ENCODE measurements at regions not wholly inside any gene's neighbourhood (a gene's known extent, or its start where the extent isn't known, plus 50 kb on each side); places are given as distances from the start of the nearest gene placed in this dataset.
"Not testable (repeated sequence)": the region's sequence is repeated elsewhere in the genome, so short reads cannot be mapped to it uniquely, and the experiment has no call there.

- no peak for ATAC-seq
These were observed 52.4 kb upstream of the GNAI1 start for GRCh38 chr7:80082213-80082612.

DNA sequence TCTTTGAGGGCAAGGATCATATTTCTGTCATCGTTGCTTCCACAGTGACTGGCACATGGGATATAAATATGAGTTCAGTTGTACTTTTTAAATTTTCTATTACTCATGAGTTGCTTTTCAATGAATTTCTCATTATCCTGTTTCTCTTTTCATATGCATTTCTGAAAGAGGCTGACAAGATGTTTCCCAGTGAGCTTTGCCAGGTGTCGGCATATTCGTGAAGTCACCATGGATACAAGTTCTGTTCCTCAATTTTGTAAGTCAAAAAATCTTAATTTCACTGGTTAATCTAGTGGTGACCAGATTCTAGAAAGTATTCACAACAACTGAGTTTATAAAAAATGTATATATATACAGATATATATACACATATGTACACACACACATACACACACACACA is 55.7 kb upstream of the GNAI1 start:
- ATAC-seq, result no peak

DNA sequence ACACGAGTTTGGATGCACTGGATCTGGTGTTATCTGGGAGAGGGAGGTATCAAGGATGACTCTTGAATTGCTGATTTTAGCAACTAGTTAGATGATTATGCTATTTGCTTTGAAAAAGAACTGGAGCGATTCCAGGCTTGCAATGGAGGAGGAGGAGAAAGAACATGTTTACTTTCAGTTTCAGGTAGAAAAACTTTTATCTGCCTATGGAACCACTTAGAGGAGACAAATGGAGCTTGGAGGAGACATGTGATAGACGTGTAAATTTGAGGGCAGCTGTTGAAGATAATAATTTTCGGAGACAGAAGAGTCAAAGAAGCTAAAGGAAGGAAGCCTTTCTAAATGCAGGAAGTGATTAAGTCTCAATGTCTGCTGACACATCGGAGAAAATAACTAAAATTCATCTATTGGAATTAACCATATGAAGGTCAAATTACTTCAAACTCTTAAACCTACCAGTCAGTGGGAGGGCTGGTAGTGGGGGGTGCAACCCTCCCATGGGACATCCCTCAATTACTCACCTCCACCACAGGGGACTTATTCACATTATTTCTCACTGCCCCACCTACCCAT is 56.4 kb upstream of the GNAI1 start:
- ATAC-seq, result no peak

- no peak for ATAC-seq
These were observed 64.2 kb upstream of the GNAI1 start for GRCh38 chr7:80070391-80070790.

- ATAC-seq, result no peak
These were observed 68.0 kb upstream of the GNAI1 start for GRCh38 chr7:80066639-80067038.

DNA sequence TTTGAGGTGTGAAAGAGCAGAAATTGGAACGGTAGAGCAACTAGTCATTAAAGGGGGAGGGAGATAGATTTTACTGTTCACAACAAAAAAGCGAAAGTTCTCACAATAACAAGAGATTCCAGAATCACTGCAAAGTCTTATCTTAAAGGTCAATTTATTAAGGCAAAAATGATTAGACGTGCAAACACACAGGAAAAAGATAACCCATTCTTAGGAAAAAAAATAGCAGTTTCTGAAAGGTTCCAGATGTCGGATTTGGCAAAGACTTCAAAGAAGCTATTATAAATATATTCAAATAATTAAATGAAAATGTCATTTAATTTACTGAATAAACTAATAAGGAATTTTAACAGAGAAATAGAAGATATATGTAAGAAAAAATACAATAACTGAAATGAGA is 70.8 kb upstream of the GNAI1 start:
- no peak for ATAC-seq

GRCh38 chr7:80060218-80060806 is 74.3 kb upstream of the GNAI1 start:
- no peak for ATAC-seq

DNA sequence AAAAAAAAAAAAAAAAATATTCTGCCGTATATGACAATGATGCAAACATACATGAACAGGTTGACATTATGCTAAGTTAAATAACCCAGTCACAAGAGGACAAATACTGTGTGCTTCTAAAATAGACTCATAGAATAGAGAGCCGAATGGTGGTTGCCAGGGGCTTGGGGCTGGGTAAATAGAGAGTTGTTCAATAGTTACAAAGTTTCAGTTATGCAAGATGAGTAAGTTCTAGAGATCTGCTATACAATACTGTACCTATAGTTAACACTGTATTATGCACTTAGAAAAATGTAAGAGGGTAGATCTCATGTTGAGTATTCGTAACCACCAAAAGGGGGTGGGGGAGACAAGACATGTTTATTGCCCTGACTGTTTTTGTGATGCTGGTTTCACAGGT is 77.1 kb upstream of the GNAI1 start:
- no peak for ATAC-seq

DNA sequence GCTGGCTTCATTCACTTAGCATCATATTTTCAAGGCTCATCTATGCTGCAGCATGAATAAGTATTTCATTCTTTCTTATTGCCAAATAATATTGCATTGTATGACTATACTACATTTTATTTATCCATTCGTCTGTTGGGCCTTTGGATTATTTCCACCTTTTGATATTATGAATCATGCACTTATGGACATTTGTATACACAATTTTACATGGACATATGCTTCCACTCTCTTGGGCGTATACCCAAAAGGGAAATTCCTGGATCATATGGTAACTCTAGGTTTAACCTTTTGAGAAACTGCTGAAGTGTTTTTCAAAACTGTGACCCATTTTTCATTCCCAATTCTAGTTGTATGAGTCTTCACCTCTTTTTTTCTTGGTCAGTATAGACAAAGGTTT is 80.3 kb upstream of the GNAI1 start:
- ATAC-seq, result no peak

GRCh38 chr7:80053124-80053523 is 81.5 kb upstream of the GNAI1 start:
- no peak for ATAC-seq

DNA sequence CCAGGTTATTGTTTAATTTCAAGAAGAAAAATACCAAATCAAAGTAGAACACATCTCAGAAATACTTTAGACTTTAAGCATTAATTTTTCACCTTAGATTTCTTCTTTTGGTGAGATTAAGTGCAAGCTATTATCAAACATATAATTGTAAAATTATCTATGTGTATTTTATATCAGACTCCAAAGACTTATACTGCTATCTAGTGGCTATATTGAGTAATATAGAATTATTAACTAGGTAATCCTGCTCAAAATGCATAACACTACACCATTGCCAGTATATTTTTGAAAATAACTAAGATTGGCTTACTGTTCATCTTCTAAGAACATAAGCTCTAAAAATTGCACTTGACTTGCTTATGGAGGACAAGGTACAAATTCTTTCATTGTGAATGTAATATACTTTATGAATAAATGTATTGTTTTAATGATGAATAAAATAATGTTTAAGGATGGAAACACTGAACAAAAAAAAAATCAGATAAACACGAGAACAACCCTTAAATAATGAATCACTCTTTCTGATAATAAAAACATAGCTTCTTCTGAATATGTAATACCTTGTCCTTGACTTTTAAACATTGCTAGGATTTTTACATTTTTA is 86.7 kb upstream of the GNAI1 start:
- ATAC-seq, result no peak

DNA sequence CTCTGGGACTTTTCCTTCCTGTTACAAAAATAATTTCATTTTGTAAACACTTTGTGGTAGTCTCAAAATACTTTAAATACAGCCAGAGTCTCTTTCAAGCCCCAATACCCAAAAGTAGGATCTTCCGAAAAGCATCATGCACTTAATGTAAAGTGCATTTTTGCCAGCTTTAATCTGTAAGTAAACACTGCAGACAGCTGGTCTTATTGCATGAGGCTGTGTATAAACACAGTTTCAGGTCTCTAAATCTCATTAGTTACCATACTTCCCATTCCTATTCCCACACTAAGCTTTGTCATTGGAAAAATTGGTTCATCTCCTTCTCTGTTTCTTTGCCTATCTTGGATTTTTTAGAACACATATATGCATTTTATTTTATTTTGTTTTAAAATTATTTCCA is 87.6 kb upstream of the GNAI1 start:
- no peak for ATAC-seq

- no peak for ATAC-seq
These were observed 89.8 kb upstream of the GNAI1 start for GRCh38 chr7:80044796-80045195.

GRCh38 chr7:80040752-80041151 is 93.9 kb upstream of the GNAI1 start:
- no peak for ATAC-seq

DNA sequence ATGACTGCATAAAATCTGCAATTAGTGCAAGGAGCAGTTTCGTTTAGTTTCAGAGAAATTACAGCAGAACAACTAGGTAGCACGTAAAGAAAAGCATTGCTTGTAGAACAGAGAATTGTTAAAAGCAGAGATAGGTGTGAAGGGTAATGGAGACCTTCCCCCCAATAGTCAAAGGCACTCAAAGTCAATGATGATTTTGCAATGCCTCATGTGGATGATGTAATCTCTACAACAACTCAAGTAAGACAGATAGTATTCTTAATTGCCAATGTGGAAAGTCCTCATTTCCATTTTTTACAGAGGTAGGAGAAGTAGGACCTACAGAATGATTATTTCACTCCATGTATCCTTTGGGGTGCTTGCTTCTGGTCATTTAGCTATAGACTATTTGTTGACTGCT is 94.3 kb upstream of the GNAI1 start:
- ATAC-seq, result no peak

GRCh38 chr7:80039251-80039884 is 95.3 kb upstream of the GNAI1 start:
- no peak for ATAC-seq

DNA sequence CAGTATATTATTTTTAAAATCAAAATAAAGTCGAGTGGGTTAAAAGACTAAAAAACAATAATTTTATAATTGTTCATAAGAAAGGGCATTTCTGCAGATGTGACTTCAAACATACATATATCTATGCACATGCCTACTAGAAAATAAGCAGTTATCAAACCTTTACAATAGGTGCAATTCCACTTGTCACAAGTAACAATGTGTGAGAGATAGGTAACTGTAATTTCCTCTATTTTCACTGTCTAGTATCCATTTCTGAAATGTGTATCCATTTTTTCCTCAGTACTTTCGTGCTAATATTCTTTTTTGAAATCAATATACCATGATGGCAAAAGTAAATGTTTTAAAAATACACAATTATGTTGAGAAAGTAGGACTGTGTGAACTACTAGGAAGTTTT is 96.9 kb upstream of the GNAI1 start:
- ATAC-seq, result no peak

GRCh38 chr7:80036107-80036506 is 98.5 kb upstream of the GNAI1 start:
- ATAC-seq, result no peak

DNA sequence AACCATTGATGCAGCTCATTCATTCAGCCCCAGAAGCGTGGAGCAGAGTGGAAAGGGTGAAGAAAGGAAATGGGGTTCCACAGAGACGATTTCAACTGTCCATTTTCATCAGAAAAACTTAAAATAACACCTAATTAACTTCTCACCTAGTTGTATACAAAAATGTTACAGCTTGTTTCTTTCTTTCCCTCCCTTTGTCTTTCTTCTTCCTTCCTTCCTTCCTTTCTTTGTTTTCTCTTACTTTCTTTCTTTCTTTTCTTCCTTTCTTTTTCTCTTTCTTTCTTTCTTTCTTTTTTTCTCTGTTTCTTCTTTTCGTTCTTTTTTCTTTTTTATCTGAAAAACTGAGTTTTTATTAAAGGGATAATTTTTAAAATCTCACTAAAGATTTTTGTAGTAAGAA is 105.9 kb upstream of the GNAI1 start:
- no peak for ATAC-seq

- peak; percentile 90 for ATAC-seq
These were observed 106.9 kb upstream of the GNAI1 start for GRCh38 chr7:80027611-80028173.

DNA sequence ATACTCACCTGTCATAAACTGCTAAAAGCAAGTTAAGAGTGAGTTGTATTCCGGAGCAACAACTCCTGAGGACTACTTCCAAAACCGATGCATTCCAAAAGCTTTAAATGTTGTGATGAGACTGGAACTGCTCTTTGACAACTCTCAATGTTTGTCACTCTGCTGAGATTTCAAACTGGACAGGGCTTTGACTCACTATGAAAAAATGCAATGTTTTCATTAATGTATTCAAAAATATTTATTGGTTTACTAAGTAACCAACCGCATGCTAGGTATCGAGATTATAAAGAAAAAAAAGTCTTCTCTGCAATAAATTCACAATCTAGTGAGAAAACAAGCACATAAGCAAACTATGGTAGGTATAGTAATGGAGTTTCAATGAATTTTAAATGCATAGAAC is 107.9 kb upstream of the GNAI1 start:
- ATAC-seq, result no peak

DNA sequence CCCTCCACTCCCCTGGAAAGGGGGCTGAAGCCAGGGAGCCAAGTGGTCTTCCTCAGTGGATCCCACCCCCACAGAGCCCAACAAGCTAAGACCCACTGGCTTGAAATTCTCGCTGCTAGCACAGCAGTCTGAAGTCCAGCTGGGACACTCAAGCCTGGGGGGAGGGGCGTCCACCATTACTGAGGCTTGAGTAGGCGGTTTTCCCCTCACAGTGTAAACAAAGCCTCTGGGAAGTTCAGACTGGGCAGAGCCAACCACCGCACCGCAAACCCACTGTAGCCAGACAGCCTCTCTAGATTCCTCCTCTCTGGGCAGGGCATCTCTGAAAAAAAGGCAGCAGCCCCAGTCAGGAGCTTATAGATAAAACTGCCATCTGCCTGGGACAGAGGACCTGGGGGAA is 114.4 kb upstream of the GNAI1 start:
- not testable (repeated sequence) for ATAC-seq

DNA sequence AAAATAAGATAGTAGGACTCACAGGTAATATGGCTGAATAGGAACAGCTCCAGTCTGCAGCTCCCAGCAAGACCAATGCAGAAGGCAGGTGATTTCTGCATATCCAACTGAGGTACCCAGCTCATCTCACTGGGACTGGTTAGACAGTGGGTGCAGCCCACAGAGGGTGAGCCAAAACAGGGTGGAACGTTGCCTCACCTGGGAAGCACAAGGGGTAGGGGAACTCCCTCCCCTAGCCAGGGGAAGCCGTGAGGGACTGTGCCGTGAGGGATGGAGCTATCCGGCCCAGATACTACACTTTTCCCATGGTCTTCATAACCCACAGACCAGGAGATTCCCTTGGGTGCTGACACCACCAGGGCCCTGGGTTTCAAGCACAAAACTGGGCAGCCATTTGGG is 114.8 kb upstream of the GNAI1 start:
- ATAC-seq, result not testable (repeated sequence)

Measured in esophagus mucosa (tissue), 1 donor.